ENCODE measurements at regions not wholly inside any gene's neighbourhood (a gene's known extent, or its start where the extent isn't known, plus 50 kb on each side); places are given as distances from the start of the nearest gene placed in this dataset.

- TF ChIP-seq HNRNPL (IDR thresholded peaks at IDR 0.05; ENCODE audit: low read depth, low read length) = no peak
Measured at GRCh38 chr2:20562540-20563225, 88.2 kb downstream of the HS1BP3 start (continued).

GRCh38 chr2:20563251-20563650 is 87.6 kb downstream of the HS1BP3 start:
- ChIA-PET POLR2A (interaction anchor here (0.6 to 1.7 kb wide), 3 partner anchors 16 to 114 kb away, joined by 3 to 9 read pairs (median 4); no protein-coding TSS in a partner anchor), CTCF (ENCODE audit: low intra/inter-chr PET ratio) (no interaction called here)
- ATAC-seq (no peak), FAIRE-seq (no peak), DNase-seq (ENCODE audit: extremely low read depth in 1 of 4, low spot score in 3 of 4) (no peak)
- no peaks in the 10 kb centered on the region for H3K9me3 ChIP-seq (replicated peaks; ENCODE audit: control insufficient read depth, insufficient read depth, low read depth, low read length)
- in situ Hi-C loops (cut with MboI) = no loop called here
- 23% methylated on average over 3 of the region's 3 CpGs for WGBS (ENCODE audit: insufficient coverage, low coverage, missing lambda C conversion rate)
- no peak overlapping the region for H2AFZ ChIP-seq (ENCODE audit: low read depth, low read length)
- no peak overlapping the region for H3K27ac ChIP-seq (ENCODE audit: extremely low read depth, low read depth, low read length)
- no TSS peak for BruUV-seq (replicated peaks)
- H3K79me2 ChIP-seq (ENCODE audit: control insufficient read depth, insufficient read depth, low read length) = no peaks in the 10 kb centered on the region
- H3K4me2 ChIP-seq (ENCODE audit: insufficient read depth, low read length) = no peak overlapping the region
- no peaks in the 10 kb centered on the region for H4K20me1 ChIP-seq (replicated peaks; ENCODE audit: control insufficient read depth, insufficient read depth, low read length)
- H3K27me3 ChIP-seq (ENCODE audit: control insufficient read depth in 2 of 2, insufficient read depth in 2 of 2, low read length in 2 of 2) = peaks cover 0 to 33% of the 10 kb centered on the region in 2 experiments; a peak in 2 of 5 replicates
- no peak overlapping the region for H3K9ac ChIP-seq (ENCODE audit: insufficient read depth in 1 of 2, low read depth in 2 of 2, low read length in 2 of 2)
- H3K36me3 ChIP-seq (ENCODE audit: control insufficient read depth, insufficient read depth, low read length) = no peaks in the 10 kb centered on the region
- intact Hi-C loops (cut with micrococcal nuclease) = no loop called here
- H3K9me1 ChIP-seq (ENCODE audit: control insufficient read depth, insufficient read depth, low read length) = no peaks in the 10 kb centered on the region
- H3K4me1 ChIP-seq (replicated peaks in 1 of 2; ENCODE audit: control insufficient read depth in 2 of 2, insufficient read depth in 2 of 2, low read length in 2 of 2) = peaks cover 0 to 12% of the 10 kb centered on the region in 2 experiments; a peak in 3 of 5 replicates
- no peak overlapping the region for H3K4me3 ChIP-seq
- no peak for TF ChIP-seq RFX7 (CRISPR knock-in tag; IDR thresholded peaks at IDR 0.05)
- no peak for TF ChIP-seq STAT5A (IDR thresholded peaks at IDR 0.05; ENCODE audit: borderline replicate concordance, low read length)
- no peak for TF ChIP-seq ZNF764 (CRISPR knock-in tag; IDR thresholded peaks at IDR 0.05; ENCODE audit: low read depth)
- TF ChIP-seq CREBBP (IDR thresholded peaks at IDR 0.05; ENCODE audit: low read depth, low read length) = no peak
- TF ChIP-seq TBP (optimal IDR thresholded peaks at IDR 0.05; ENCODE audit: low read depth, low read length) = no peak
- TF ChIP-seq FOS (IDR thresholded peaks at IDR 0.05; ENCODE audit: extremely low read depth, insufficient read length) = no peak
- no peak for TF ChIP-seq CEBPZ (IDR thresholded peaks at IDR 0.05; ENCODE audit: borderline replicate concordance, low read depth, low read length)
- TF ChIP-seq NFRKB (IDR thresholded peaks at IDR 0.05; ENCODE audit: low read depth) = no peak
- no peak for TF ChIP-seq ARID1B (IDR thresholded peaks at IDR 0.05)
- TF ChIP-seq RERE (CRISPR knock-in tag; IDR thresholded peaks at IDR 0.05; ENCODE audit: borderline replicate concordance) = no peak
- TF ChIP-seq CHD2 (IDR thresholded peaks at IDR 0.05; ENCODE audit: low read depth, low read length) = no peak
- no peak for TF ChIP-seq ZNF41 (CRISPR knock-in tag; conservative IDR thresholded peaks at IDR 0.05)
- TF ChIP-seq ZNF212 (CRISPR knock-in tag; IDR thresholded peaks at IDR 0.05) = no peak
